Activated T-helper 2 cell treated with anti-CD3 and anti-CD28 coated beads, Interferon-gamma antibody, Interleukin-2, Interleukin-4, amounts not matched to agents 10 μg/mL and 5 μg/mL and 100 μg/mL, durations not matched to agents 14 hours and 24 hours and 36 hours (primary cell): ENCODE measurements at regions not wholly inside any gene's neighbourhood (a gene's known extent, or its start where the extent isn't known, plus 50 kb on each side); places are given as distances from the start of the nearest gene placed in this dataset.

Source experiments
- DNase-seq: peaks from one replicate; pipeline ENCODE4 v3.0.0; 2021; ENCODE audit warnings: low spot score
- H3K27ac Mint-ChIP-seq: one replicate; pipeline ENCODE4 v1.8.0; 2021; ENCODE audit warnings: mixed read lengths
- H3K27me3 Mint-ChIP-seq: one replicate; pipeline ENCODE4 v1.8.0; 2021; ENCODE audit warnings: low read depth, mixed read lengths
- H3K36me3 Mint-ChIP-seq: one replicate; pipeline ENCODE4 v1.8.0; 2021; ENCODE audit warnings: low read depth, mixed read lengths
- H3K4me1 Mint-ChIP-seq: one replicate; pipeline ENCODE4 v1.8.0; 2021; ENCODE audit warnings: low read depth, mixed read lengths
- H3K4me3 Mint-ChIP-seq: one replicate; pipeline ENCODE4 v1.8.0; 2021; ENCODE audit warnings: low read depth, mild to moderate bottlenecking, moderate library complexity, mixed read lengths
- H3K9me3 Mint-ChIP-seq: one replicate; pipeline ENCODE4 v1.8.0; 2021; ENCODE audit warnings: mixed read lengths
- intact Hi-C: fragments of 100-400 bp; cut with micrococcal nuclease; formaldehyde crosslinking; loops from one replicate; pipeline ENCODE4 v1.15.1; 2023

GRCh38 chr2:217461674-217462073 lies 541.1 kb downstream of the TNS1 start:
- intact Hi-C loops: no loop called here
- no peaks in the 10 kb centered on the region for H3K4me1 Mint-ChIP-seq
- no peak overlapping the region for H3K27ac Mint-ChIP-seq
- no peak for DNase-seq
- no peak overlapping the region for H3K4me3 Mint-ChIP-seq
- no peaks in the 10 kb centered on the region for H3K27me3 Mint-ChIP-seq
- H3K36me3 Mint-ChIP-seq: no peaks in the 10 kb centered on the region
- peaks cover 4% of the 10 kb centered on the region for H3K9me3 Mint-ChIP-seq

- Mint-ChIP-seq H3K36me3 (no peaks in the 10 kb centered on the region), H3K9me3 (peaks cover 4% of the 10 kb centered on the region), H3K27me3 (no peaks in the 10 kb centered on the region), H3K27ac (no peak overlapping the region), H3K4me3 (no peak overlapping the region), H3K4me1 (no peaks in the 10 kb centered on the region)
- intact Hi-C loops: no loop called here
- no peak for DNase-seq
Measured at GRCh38 chr2:217459680-217460405, 543.0 kb downstream of the TNS1 start.

DNA sequence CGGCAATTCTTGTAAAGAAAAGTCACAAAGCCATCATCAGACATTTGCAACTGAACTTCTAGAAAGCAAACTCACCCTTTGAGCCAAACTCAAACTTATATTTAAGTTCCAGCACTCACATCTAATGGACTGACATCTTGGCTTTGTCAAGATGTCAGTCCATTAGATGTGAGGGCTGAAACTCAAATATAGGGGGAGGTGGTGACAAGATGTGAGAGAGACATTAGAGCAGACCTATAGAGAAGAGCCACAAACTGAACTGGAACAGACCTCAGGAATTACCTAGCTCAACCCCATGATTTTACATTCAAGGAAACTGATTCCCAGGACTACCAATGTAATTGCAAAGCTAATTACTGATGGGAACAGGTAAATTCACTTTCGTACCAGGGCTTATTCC lies 543.8 kb downstream of the TNS1 start:
- H3K27ac Mint-ChIP-seq: no peak overlapping the region
- H3K36me3 Mint-ChIP-seq: no peaks in the 10 kb centered on the region
- intact Hi-C loops: no loop called here
- H3K27me3 Mint-ChIP-seq: no peaks in the 10 kb centered on the region
- no peak for DNase-seq
- no peak overlapping the region for H3K4me3 Mint-ChIP-seq
- peaks cover 4% of the 10 kb centered on the region for H3K9me3 Mint-ChIP-seq
- H3K4me1 Mint-ChIP-seq: no peaks in the 10 kb centered on the region

DNA sequence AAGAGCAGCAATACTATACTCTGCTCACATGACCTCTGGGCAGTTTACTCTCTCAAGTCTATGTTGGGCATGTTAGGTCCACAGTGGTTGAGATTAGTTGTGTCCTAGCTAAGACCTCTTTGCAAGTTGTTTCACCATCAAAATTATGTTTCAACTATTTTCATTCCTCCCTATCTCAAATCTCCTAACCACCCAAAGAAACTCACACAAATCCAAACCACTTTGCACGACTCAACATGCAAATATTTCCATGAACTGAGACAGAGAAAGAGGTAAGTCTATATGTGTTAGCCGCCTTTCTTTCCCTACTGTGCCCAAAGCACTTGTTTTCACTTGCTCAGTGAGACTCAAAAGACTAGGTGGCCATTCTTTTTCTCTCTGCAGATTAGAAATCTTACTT lies 546.8 kb downstream of the TNS1 start:
- H3K27me3 Mint-ChIP-seq: no peaks in the 10 kb centered on the region
- intact Hi-C loops: no loop called here
- peaks cover 4% of the 10 kb centered on the region for H3K9me3 Mint-ChIP-seq
- no peaks in the 10 kb centered on the region for H3K36me3 Mint-ChIP-seq
- no peak overlapping the region for H3K27ac Mint-ChIP-seq
- H3K4me3 Mint-ChIP-seq: no peak overlapping the region
- peaks cover 5% of the 10 kb centered on the region for H3K4me1 Mint-ChIP-seq
- no peak for DNase-seq

- Mint-ChIP-seq H3K4me3 (no peak overlapping the region), H3K27me3 (no peaks in the 10 kb centered on the region), H3K4me1 (peaks cover 5% of the 10 kb centered on the region), H3K9me3 (peaks cover 4% of the 10 kb centered on the region), H3K36me3 (no peaks in the 10 kb centered on the region), H3K27ac (no peak overlapping the region)
- intact Hi-C loops: no loop called here
- DNase-seq: no peak
Measured at GRCh38 chr2:217452928-217453327, 549.9 kb downstream of the TNS1 start.

GRCh38 chr2:217451666-217452065 lies 551.1 kb downstream of the TNS1 start:
- intact Hi-C loops: no loop called here
- Mint-ChIP-seq H3K27ac (no peak overlapping the region), H3K4me3 (no peak overlapping the region), H3K36me3 (no peaks in the 10 kb centered on the region), H3K4me1 (peaks cover 5% of the 10 kb centered on the region), H3K27me3 (no peaks in the 10 kb centered on the region), H3K9me3 (no peaks in the 10 kb centered on the region)
- no peak for DNase-seq

GRCh38 chr2:217449444-217449843 lies 553.4 kb downstream of the TNS1 start:
- Mint-ChIP-seq H3K27me3 (no peaks in the 10 kb centered on the region), H3K9me3 (no peaks in the 10 kb centered on the region), H3K4me3 (no peak overlapping the region), H3K27ac (no peak overlapping the region), H3K4me1 (peaks cover 5% of the 10 kb centered on the region), H3K36me3 (no peaks in the 10 kb centered on the region)
- intact Hi-C loops: no loop called here
- DNase-seq: no peak

GRCh38 chr2:217448860-217449259 lies 553.9 kb downstream of the TNS1 start:
- Mint-ChIP-seq H3K4me1 (peaks cover 5% of the 10 kb centered on the region), H3K4me3 (no peak overlapping the region), H3K27ac (no peak overlapping the region), H3K36me3 (no peaks in the 10 kb centered on the region), H3K9me3 (no peaks in the 10 kb centered on the region), H3K27me3 (no peaks in the 10 kb centered on the region)
- intact Hi-C loops: no loop called here
- no peak for DNase-seq

DNA sequence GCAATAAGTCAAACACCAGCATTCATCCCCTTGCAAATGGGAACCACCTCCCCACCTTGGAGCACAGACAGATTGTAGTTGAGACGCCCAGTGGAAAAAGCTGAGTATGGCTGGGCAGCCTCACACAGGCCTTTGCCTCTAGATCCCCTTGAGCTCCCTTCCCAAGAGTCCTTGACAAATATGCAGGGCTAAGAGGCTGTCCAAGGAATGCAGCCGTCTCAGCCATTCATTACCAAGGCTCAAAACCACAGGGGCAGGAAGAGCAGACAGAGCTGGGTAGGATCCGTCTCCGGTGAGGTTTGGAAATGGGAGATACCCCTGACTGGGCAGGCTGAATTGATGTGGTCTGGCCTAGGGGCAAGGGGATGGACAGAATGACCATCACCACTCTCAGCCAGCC lies 557.1 kb downstream of the TNS1 start:
- intact Hi-C loops: no loop called here
- Mint-ChIP-seq H3K36me3 (no peaks in the 10 kb centered on the region), H3K27ac (no peak overlapping the region), H3K4me3 (no peak overlapping the region), H3K27me3 (no peaks in the 10 kb centered on the region), H3K4me1 (no peaks in the 10 kb centered on the region), H3K9me3 (no peaks in the 10 kb centered on the region)
- no peak for DNase-seq

DNA sequence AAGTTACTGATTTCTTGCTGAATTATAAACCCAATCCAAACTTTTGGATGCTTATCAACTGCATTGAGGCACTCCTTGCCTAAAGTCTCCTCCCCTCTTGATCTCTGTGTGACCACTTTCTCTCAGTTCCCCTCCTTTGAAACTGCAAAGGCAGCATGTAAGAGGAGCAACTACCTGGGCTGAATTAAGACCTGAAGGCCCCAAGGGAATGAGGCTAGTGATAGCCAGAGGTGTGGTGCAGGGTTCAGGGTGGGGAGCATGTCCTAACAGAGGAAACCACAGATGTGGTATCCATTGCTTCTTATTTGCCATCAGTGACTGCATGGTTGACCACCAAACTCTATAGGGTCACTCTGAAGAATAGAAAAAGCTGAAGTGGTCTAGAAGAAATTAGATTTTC lies 557.9 kb downstream of the TNS1 start:
- DNase-seq: no peak
- H3K9me3 Mint-ChIP-seq: no peaks in the 10 kb centered on the region
- H3K4me3 Mint-ChIP-seq: no peak overlapping the region
- no peaks in the 10 kb centered on the region for H3K27me3 Mint-ChIP-seq
- H3K36me3 Mint-ChIP-seq: no peaks in the 10 kb centered on the region
- intact Hi-C loops: no loop called here
- no peak overlapping the region for H3K27ac Mint-ChIP-seq
- H3K4me1 Mint-ChIP-seq: peaks cover 2% of the 10 kb centered on the region

DNA sequence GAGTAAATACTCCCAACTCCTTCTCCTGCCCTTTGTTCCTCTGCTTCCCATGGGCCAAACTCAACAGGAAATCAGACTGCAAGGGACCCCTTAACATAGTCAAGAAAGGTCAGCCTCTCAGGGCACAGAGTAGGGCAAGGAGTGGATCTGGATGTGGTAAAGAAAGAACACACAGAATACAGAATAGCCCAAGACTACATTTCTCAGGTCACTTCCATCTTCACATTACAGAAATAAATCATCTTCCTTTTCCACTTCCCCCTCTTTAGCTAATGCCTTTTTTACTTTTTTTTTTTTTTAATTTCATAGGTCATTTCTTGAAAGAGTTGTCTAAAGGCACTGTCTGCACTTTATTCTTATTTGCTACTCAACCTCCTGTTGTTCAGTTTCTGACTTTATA lies 558.3 kb downstream of the TNS1 start:
- no peak overlapping the region for H3K4me3 Mint-ChIP-seq
- H3K4me1 Mint-ChIP-seq: peaks cover 3% of the 10 kb centered on the region
- no peak overlapping the region for H3K27ac Mint-ChIP-seq
- intact Hi-C loops: no loop called here
- H3K9me3 Mint-ChIP-seq: no peaks in the 10 kb centered on the region
- DNase-seq: no peak
- no peaks in the 10 kb centered on the region for H3K27me3 Mint-ChIP-seq
- H3K36me3 Mint-ChIP-seq: no peaks in the 10 kb centered on the region

DNA sequence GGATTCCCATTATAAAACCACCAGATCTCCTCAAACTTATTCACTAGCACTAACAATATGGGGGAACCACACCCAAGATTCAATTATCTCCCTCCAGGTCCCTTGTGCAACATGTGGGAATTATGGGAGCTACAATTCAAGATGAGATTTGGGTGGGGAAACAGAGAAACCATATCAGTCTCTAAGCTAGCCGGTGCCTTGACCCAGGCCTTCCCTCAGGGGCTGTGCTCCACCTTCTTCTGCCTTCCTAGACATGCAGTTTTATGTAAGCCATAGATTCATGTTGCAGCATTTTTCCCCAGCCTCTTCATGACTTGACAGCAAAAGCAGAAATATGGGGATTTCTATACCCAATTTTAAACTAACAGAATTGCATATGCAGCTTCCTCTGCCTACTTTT lies 559.2 kb downstream of the TNS1 start:
- intact Hi-C loops: no loop called here
- Mint-ChIP-seq H3K4me3 (no peak overlapping the region), H3K4me1 (peaks cover 3% of the 10 kb centered on the region), H3K27ac (no peak overlapping the region), H3K27me3 (no peaks in the 10 kb centered on the region), H3K36me3 (no peaks in the 10 kb centered on the region), H3K9me3 (no peaks in the 10 kb centered on the region)
- no peak for DNase-seq

DNA sequence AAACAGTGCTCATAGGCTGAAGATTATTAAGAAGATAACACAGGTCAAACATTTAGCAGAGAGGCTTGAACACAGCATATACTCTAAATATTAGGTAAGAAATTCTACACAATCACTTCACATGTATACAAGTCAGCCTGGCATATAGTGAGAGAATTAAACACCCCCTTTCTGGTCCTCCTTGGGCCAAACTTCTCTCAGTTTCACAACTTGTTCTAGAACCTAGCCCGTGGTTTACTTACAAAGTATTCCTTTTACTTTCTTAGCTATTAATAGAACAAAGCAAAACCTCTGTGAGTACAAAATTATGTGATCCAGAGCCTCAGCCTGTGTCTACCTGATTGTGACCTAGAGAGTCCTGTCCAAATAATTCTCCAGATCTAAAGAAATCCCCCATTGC lies 562.8 kb downstream of the TNS1 start:
- no peaks in the 10 kb centered on the region for H3K36me3 Mint-ChIP-seq
- DNase-seq: no peak
- no peaks in the 10 kb centered on the region for H3K27me3 Mint-ChIP-seq
- peaks cover 3% of the 10 kb centered on the region for H3K4me1 Mint-ChIP-seq
- no peak overlapping the region for H3K4me3 Mint-ChIP-seq
- no peaks in the 10 kb centered on the region for H3K9me3 Mint-ChIP-seq
- intact Hi-C loops: no loop called here
- H3K27ac Mint-ChIP-seq: no peak overlapping the region

GRCh38 chr2:217438821-217439220 lies 564.0 kb downstream of the TNS1 start:
- Mint-ChIP-seq H3K9me3 (no peaks in the 10 kb centered on the region), H3K36me3 (no peaks in the 10 kb centered on the region), H3K4me1 (peaks cover 4% of the 10 kb centered on the region), H3K27me3 (no peaks in the 10 kb centered on the region), H3K27ac (no peak overlapping the region), H3K4me3 (no peak overlapping the region)
- intact Hi-C loops: no loop called here
- no peak for DNase-seq
